ENCODE measurements at regions not wholly inside any gene's neighbourhood (a gene's known extent, or its start where the extent isn't known, plus 50 kb on each side); places are given as distances from the start of the nearest gene placed in this dataset.

- ChIA-PET CTCF (no interaction called here), POLR2A (ENCODE audit: unreplicated experiment) (no interaction called here)
- Histone ChIP-seq H4K20me1 (ENCODE audit: insufficient read depth) (no peaks in the 10 kb centered on the region), H3K79me2 (ENCODE audit: low read depth) (no peaks in the 10 kb centered on the region), H3K9me3 (ENCODE audit: insufficient read depth, low read depth) (no peaks in the 10 kb centered on the region), H3K27me3 (ENCODE audit: insufficient read depth, low read depth) (no peaks in the 10 kb centered on the region), H3K36me3 (ENCODE audit: low read depth) (no peaks in the 10 kb centered on the region), H3F3A (ENCODE audit: insufficient read depth, low read depth) (no peaks in the 10 kb centered on the region), H3K4me3 (no peak overlapping the region), H3K9me2 (ENCODE audit: insufficient read depth) (0 out of 2 replicates have a peak, but pooled peaks cover 5% of the 10 kb centered on the region), H3K4me1 (replicated peaks; ENCODE audit: insufficient read depth) (no peaks in the 10 kb centered on the region), H2AFZ (no peak overlapping the region), H3K4me2 (no peak overlapping the region), H3K27ac (no peak overlapping the region)
- TF ChIP-seq CTCF (conservative IDR thresholded peaks at IDR 0.05) (no peak), EZH2 (IDR thresholded peaks at IDR 0.05; ENCODE audit: low read depth) (no peak)
- intact Hi-C loops (cut with micrococcal nuclease; ENCODE audit: unreplicated experiment), result no loop called here
- DNase-seq, result no peak
- BruUV-seq (replicated peaks), result no TSS peak
Observed at GRCh38 chr3:176442326-176442725, 755.0 kb downstream of the TBL1XR1 start.

- H3K27ac ChIP-seq, result no peak overlapping the region
- no peaks in the 10 kb centered on the region for H3K79me2 ChIP-seq (ENCODE audit: low read depth)
- no peaks in the 10 kb centered on the region for H3F3A ChIP-seq (ENCODE audit: insufficient read depth, low read depth)
- no peak overlapping the region for H3K4me2 ChIP-seq
- no TSS peak for BruUV-seq (replicated peaks)
- no peaks in the 10 kb centered on the region for H4K20me1 ChIP-seq (ENCODE audit: insufficient read depth)
- H3K36me3 ChIP-seq (ENCODE audit: low read depth), result no peaks in the 10 kb centered on the region
- H3K27me3 ChIP-seq (ENCODE audit: insufficient read depth, low read depth), result no peaks in the 10 kb centered on the region
- intact Hi-C loops (cut with micrococcal nuclease; ENCODE audit: unreplicated experiment), result loop anchor here (10.0 kb wide), 1 partner anchor 1285 kb away; no protein-coding TSS in a partner anchor
- peak overlapping the region; percentile 7; the same call in 1 of the 2 replicates for H2AFZ ChIP-seq
- POLR2A ChIA-PET (ENCODE audit: unreplicated experiment), result no interaction called here
- no peaks in the 10 kb centered on the region for H3K9me2 ChIP-seq (ENCODE audit: insufficient read depth)
- no peaks in the 10 kb centered on the region for H3K4me1 ChIP-seq (replicated peaks; ENCODE audit: insufficient read depth)
- H3K4me3 ChIP-seq, result no peak overlapping the region
- CTCF ChIA-PET, result no interaction called here
- no peak for DNase-seq
- TF ChIP-seq CTCF (conservative IDR thresholded peaks at IDR 0.05) (no peak), EZH2 (IDR thresholded peaks at IDR 0.05; ENCODE audit: low read depth) (no peak)
- H3K9me3 ChIP-seq (ENCODE audit: insufficient read depth, low read depth), result no peaks in the 10 kb centered on the region
Observed at GRCh38 chr3:176439729-176440128, 757.6 kb downstream of the TBL1XR1 start.

GRCh38 chr3:176431991-176432390, 765.3 kb downstream of the TBL1XR1 start:
- Histone ChIP-seq H2AFZ (no peak overlapping the region), H3K9me2 (ENCODE audit: insufficient read depth) (no peaks in the 10 kb centered on the region), H3K36me3 (ENCODE audit: low read depth) (no peaks in the 10 kb centered on the region), H3K9me3 (ENCODE audit: insufficient read depth, low read depth) (no peaks in the 10 kb centered on the region), H3K27ac (no peak overlapping the region), H4K20me1 (ENCODE audit: insufficient read depth) (no peaks in the 10 kb centered on the region), H3K4me2 (no peak overlapping the region), H3K4me1 (replicated peaks; ENCODE audit: insufficient read depth) (no peaks in the 10 kb centered on the region), H3K79me2 (ENCODE audit: low read depth) (no peaks in the 10 kb centered on the region), H3K4me3 (no peak overlapping the region), H3F3A (ENCODE audit: insufficient read depth, low read depth) (no peaks in the 10 kb centered on the region), H3K27me3 (ENCODE audit: insufficient read depth, low read depth) (no peaks in the 10 kb centered on the region)
- POLR2A ChIA-PET (ENCODE audit: unreplicated experiment), result no interaction called here
- intact Hi-C loops (cut with micrococcal nuclease; ENCODE audit: unreplicated experiment), result loop anchor here (2.0 to 10.0 kb wide), 4 partner anchors 230 to 1573 kb away; partner anchors contain the start of gene NAALADL2
- CTCF ChIA-PET, result no interaction called here
- no TSS peak for BruUV-seq (replicated peaks)
- no peak for DNase-seq
- TF ChIP-seq CTCF (conservative IDR thresholded peaks at IDR 0.05), result no peak
- TF ChIP-seq EZH2 (IDR thresholded peaks at IDR 0.05; ENCODE audit: low read depth), result no peak

Data from PC-9 (cell line).